ENCODE measurements at regions not wholly inside any gene's neighbourhood (a gene's known extent, or its start where the extent isn't known, plus 50 kb on each side); places are given as distances from the start of the nearest gene placed in this dataset.

DNA sequence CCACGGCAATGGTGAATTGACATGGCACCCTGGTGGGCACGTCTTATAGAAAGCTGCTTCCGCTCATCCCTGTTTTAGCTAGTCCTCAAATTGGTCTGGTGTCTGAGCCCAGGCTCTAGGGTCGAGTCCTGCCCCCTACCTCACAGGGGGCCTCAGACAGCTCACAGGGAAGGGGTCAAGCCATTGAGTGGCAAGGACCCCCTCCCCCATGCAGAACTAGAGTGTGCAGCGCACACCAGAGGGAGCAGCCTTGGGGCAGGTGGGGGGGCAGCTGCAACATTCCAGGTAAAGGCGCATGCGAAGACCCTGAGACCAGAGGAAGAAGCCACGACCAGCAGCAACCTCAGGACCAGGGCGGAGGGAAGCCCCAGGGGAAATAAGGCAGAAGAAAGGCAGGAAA lies 240.4 kb upstream of the PPP2R2D start:
- DNase-seq (ENCODE audit: low read depth, low spot score) (no peak), FAIRE-seq (no peak)
- Histone ChIP-seq H3K27ac (ENCODE audit: insufficient read depth, low read depth, low read length) (no peak overlapping the region), H3K4me1 (ENCODE audit: control insufficient read depth, extremely low read depth, insufficient read depth, low read length) (no peaks in the 10 kb centered on the region), H3K27me3 (ENCODE audit: control insufficient read depth in 2 of 2, insufficient read depth in 2 of 2, low read length in 2 of 2) (no peaks in the 10 kb centered on the region), H3K9me1 (replicated peaks; ENCODE audit: control insufficient read depth, extremely low read depth, insufficient read depth, low read length) (no peaks in the 10 kb centered on the region), H4K20me1 (replicated peaks; ENCODE audit: control insufficient read depth, extremely low read depth, insufficient read depth, low read length) (no peaks in the 10 kb centered on the region), H3K4me3 (replicated peaks in 1 of 3; ENCODE audit: insufficient read depth in 1 of 3, low read depth in 1 of 3, low read length in 3 of 3) (no peak overlapping the region), H3K4me2 (ENCODE audit: insufficient read depth, low read length) (no peak overlapping the region), H3K9me3 (replicated peaks; ENCODE audit: control insufficient read depth, insufficient read depth, low read length) (peaks cover 8% of the 10 kb centered on the region), H2AFZ (ENCODE audit: low read depth, low read length) (no peak overlapping the region), H3K36me3 (ENCODE audit: control insufficient read depth in 2 of 2, extremely low read depth in 1 of 2, insufficient read depth in 2 of 2, low read length in 2 of 2) (no peaks in the 10 kb centered on the region), H3K79me2 (ENCODE audit: control insufficient read depth, insufficient read depth, low read length) (no peaks in the 10 kb centered on the region), H3K9ac (replicated peaks; ENCODE audit: extremely low read depth, insufficient read depth, low read length) (no peak overlapping the region)
- BruUV-seq (replicated peaks) = no TSS peak
- TF ChIP-seq, protein P1, sequence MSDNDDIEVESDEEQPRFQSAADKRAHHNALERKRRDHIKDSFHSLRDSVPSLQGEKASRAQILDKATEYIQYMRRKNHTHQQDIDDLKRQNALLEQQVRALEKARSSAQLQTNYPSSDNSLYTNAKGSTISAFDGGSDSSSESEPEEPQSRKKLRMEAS (IDR thresholded peaks at IDR 0.05; ENCODE audit: insufficient read depth, insufficient read length) = no peak
- TF ChIP-seq POLR2A (IDR thresholded peaks at IDR 0.05; ENCODE audit: low read depth, low read length) (no peak), JUN (IDR thresholded peaks at IDR 0.05; ENCODE audit: borderline replicate concordance, insufficient read depth, insufficient read length, low read depth) (no peak), MYC (IDR thresholded peaks at IDR 0.05; ENCODE audit: low read depth, low read length) (no peak), FOS (IDR thresholded peaks at IDR 0.05; ENCODE audit: borderline replicate concordance, insufficient read depth, low read length) (no peak)
- TF ChIP-seq, protein P2, sequence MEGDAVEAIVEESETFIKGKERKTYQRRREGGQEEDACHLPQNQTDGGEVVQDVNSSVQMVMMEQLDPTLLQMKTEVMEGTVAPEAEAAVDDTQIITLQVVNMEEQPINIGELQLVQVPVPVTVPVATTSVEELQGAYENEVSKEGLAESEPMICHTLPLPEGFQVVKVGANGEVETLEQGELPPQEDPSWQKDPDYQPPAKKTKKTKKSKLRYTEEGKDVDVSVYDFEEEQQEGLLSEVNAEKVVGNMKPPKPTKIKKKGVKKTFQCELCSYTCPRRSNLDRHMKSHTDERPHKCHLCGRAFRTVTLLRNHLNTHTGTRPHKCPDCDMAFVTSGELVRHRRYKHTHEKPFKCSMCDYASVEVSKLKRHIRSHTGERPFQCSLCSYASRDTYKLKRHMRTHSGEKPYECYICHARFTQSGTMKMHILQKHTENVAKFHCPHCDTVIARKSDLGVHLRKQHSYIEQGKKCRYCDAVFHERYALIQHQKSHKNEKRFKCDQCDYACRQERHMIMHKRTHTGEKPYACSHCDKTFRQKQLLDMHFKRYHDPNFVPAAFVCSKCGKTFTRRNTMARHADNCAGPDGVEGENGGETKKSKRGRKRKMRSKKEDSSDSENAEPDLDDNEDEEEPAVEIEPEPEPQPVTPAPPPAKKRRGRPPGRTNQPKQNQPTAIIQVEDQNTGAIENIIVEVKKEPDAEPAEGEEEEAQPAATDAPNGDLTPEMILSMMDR (IDR thresholded peaks at IDR 0.05; ENCODE audit: extremely low read depth in 1 of 2, insufficient read depth in 1 of 2, low read depth in 1 of 2, low read length in 2 of 2) = no peak
- ChIA-PET POLR2A (no interaction called here), CTCF (no interaction called here)
- dilution Hi-C loops (cut with MboI; ENCODE audit: extremely low pct_ligation_motif_present, low sequenced_read_pairs) = no loop called here
- intact Hi-C loops (cut with micrococcal nuclease) = no loop called here

DNA sequence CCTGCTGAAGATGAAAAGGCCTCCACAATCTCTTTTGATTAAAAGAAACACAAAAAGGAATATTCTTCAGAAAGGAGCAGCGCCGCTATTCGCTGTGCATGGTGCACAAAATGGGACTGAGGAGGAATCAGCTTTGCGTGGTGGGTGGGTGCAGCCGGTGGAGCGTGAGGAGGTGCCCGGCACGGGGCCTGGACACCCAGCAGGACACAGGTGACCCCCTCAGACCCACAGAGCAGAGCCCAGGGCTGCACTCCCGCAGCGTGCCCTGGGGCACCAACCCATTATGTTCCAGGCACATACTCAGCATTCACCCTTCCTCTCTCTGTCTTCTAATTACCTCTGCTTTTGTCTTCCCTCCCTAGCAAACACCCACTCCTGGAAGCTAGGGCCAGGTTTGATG lies 238.0 kb upstream of the PPP2R2D start:
- no peak for TF ChIP-seq EZH2 (IDR thresholded peaks at IDR 0.05; ENCODE audit: borderline replicate concordance, low read depth, low read length, severe bottlenecking)
- no peak for TF ChIP-seq POLR2AphosphoS5 (IDR thresholded peaks at IDR 0.05; ENCODE audit: insufficient read depth, low read depth, low read length)
- TF ChIP-seq JUN (IDR thresholded peaks at IDR 0.05; ENCODE audit: borderline replicate concordance, insufficient read depth, insufficient read length, low read depth) = no peak
- no peak for TF ChIP-seq MYC (IDR thresholded peaks at IDR 0.05; ENCODE audit: low read depth, low read length)
- TF ChIP-seq FOS (IDR thresholded peaks at IDR 0.05; ENCODE audit: borderline replicate concordance, insufficient read depth, low read length) = no peak
- TF ChIP-seq GATA2 (IDR thresholded peaks at IDR 0.05; ENCODE audit: insufficient read depth, insufficient read length, low read depth, low read length) = no peak
- no peak overlapping the region for H2AFZ ChIP-seq (ENCODE audit: low read depth, low read length)
- FAIRE-seq (no peak), DNase-seq (ENCODE audit: low read depth, low spot score) (no peak)
- no peak overlapping the region for H3K27ac ChIP-seq (ENCODE audit: insufficient read depth, low read depth, low read length)
- ChIA-PET CTCF (no interaction called here), POLR2A (no interaction called here)
- BruUV-seq (replicated peaks) = no TSS peak
- H3K9ac ChIP-seq (replicated peaks; ENCODE audit: extremely low read depth, insufficient read depth, low read length) = no peak overlapping the region
- no peaks in the 10 kb centered on the region for H3K27me3 ChIP-seq (ENCODE audit: control insufficient read depth in 2 of 2, insufficient read depth in 2 of 2, low read length in 2 of 2)
- no peak overlapping the region for H3K4me3 ChIP-seq (replicated peaks in 1 of 3; ENCODE audit: insufficient read depth in 1 of 3, low read depth in 1 of 3, low read length in 3 of 3)
- peaks cover 4% of the 10 kb centered on the region for H3K9me3 ChIP-seq (replicated peaks; ENCODE audit: control insufficient read depth, insufficient read depth, low read length)
- H3K4me2 ChIP-seq (ENCODE audit: insufficient read depth, low read length) = no peak overlapping the region
- H3K79me2 ChIP-seq (ENCODE audit: control insufficient read depth, insufficient read depth, low read length) = no peaks in the 10 kb centered on the region
- intact Hi-C loops (cut with micrococcal nuclease) = no loop called here
- dilution Hi-C loops (cut with MboI; ENCODE audit: extremely low pct_ligation_motif_present, low sequenced_read_pairs) = no loop called here
- H3K4me1 ChIP-seq (ENCODE audit: control insufficient read depth, extremely low read depth, insufficient read depth, low read length) = no peaks in the 10 kb centered on the region
- no peaks in the 10 kb centered on the region for H4K20me1 ChIP-seq (replicated peaks; ENCODE audit: control insufficient read depth, extremely low read depth, insufficient read depth, low read length)
- H3K36me3 ChIP-seq (ENCODE audit: control insufficient read depth in 2 of 2, extremely low read depth in 1 of 2, insufficient read depth in 2 of 2, low read length in 2 of 2) = no peaks in the 10 kb centered on the region
- H3K9me1 ChIP-seq (replicated peaks; ENCODE audit: control insufficient read depth, extremely low read depth, insufficient read depth, low read length) = no peaks in the 10 kb centered on the region
